ENCODE measurements at regions not wholly inside any gene's neighbourhood (a gene's known extent, or its start where the extent isn't known, plus 50 kb on each side); places are given as distances from the start of the nearest gene placed in this dataset.
A peak's percentile ranks its signal among the peaks of the same experiment; 100 is the strongest.
"Not testable (repeated sequence)": the region's sequence is repeated elsewhere in the genome, so short reads cannot be mapped to it uniquely, and the experiment has no call there.

DNA sequence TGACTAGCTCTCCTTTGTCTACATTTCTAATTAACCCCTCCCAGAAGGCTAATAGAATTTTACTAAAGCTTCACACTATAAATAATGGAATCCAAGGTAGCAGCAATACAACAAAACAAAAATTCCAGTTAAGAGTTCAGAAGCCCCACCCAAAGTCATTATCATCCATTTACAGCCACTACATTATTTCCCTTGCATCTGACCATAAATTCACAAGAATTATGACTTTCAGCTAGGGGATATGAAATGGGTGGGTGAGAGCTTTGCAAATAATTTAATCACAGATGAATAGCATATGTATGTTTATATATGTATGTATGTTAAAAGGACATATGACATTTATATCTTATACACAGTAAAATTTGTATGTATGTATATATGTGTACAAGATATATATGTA lies 65.3 kb upstream of the PTGDR start:
- no peak for DNase-seq

DNA sequence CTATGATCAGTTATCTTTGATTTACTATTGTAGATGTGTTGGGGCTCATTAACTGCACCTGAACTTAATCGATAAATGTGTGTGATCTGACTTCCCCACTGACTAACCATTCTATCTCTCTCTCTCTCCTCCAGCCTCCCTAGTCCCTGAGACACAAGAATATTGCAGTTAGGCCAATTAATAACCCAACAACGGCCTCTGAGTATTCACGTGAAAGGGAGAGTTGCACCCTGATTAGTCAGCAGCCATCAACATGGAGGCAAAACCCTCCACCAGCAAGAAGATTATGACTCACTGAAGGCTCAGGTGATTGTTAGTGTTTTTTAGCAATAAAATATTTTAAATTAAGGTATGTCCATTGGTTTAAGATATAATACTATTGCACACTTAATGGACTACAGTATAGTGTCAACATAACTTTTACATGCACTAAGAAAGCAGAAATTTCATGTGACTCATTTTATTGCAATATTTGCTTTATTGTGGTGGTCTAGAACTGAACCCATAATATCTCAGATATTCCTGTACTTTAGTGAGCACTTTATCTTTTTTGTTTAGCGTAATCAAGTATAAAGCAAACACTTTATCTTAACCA lies 77.1 kb upstream of the PTGDR start:
- no peak for DNase-seq

GRCh38 chr14:52189325-52189724 lies 78.2 kb upstream of the PTGDR start:
- DNase-seq, result no peak

GRCh38 chr14:52188381-52188780 lies 79.1 kb upstream of the PTGDR start:
- no peak for DNase-seq

- DNase-seq, result no peak
Observed at GRCh38 chr14:52185178-52185577, 82.3 kb upstream of the PTGDR start.

DNA sequence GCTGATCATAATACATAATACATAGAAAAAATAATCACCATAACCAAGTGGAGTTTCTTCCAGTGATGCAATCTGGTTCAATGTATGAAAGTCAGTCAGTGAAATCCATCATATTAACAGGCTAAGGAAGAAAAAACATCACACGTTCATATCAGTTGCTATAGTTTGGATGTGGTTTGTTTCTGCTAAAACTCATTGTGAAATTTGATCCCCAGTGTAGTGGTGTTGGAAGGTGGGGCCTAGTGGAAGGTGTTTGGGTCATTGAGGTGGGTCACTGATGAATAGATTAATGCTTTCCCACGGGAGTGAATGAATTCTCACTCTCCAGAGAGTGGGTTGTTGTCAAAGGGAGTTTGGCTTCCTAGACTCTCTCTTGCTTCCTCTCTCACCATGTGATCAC lies 84.6 kb upstream of the PTGDR start:
- no peak for DNase-seq

GRCh38 chr14:52179141-52179790 lies 88.2 kb upstream of the PTGDR start:
- no peak for DNase-seq

DNA sequence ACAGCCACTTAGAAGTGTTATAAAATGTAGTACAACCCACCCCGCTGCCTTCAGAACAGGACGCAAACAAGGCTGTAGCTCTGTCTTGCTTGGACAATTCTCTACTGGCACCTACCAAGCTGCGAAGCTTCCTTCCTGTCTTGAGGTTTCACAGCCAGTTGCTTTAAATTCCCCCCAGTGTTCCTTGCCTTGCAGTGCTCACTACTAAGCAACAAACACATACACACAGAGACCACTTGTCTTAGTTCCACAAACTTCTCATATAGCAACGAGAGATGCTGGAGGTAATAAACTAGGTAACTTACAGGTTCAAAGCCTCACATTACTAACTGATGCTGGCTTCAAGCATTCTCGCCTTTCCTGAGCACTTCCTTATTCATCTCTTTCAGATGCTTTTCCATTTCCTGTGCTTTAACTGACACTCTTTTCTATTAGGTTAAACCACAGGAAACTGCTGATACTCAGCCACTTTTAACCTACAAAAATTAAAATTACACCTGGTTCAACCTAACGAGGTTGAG lies 91.5 kb upstream of the PTGDR start:
- DNase-seq, result no peak

GRCh38 chr14:52171932-52172331 lies 95.6 kb upstream of the PTGDR start:
- DNase-seq, result not testable (repeated sequence)

- no peak for DNase-seq
Observed at GRCh38 chr14:52166822-52167221, 98.0 kb upstream of the NID2 start.

DNA sequence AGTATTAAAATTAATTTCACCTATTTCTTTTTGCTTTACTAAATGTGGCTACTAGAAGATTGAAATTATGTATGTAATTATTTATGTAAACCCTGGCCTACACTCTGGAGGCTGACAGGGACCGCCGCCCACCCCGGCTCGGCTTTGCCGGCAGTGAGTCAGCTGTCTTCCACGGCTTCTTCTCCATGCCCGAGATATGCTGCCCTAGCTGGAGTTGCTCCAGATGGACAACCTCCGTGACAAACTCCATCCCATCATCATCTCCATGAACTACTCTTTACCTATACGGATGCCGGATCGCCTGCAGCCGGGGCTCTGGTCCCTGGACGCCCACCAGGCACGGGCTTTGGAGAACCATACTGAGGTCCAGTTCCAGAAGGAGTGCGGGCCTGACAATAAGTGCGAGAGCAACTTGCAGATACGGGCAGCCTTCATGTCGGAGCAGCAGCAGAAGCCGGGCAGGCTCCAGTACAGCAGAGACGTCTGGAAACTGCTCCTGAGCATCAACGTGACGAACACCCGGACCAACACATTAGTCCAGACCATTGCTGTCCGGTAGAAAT lies 86.9 kb upstream of the NID2 start:
- no peak for DNase-seq

DNA sequence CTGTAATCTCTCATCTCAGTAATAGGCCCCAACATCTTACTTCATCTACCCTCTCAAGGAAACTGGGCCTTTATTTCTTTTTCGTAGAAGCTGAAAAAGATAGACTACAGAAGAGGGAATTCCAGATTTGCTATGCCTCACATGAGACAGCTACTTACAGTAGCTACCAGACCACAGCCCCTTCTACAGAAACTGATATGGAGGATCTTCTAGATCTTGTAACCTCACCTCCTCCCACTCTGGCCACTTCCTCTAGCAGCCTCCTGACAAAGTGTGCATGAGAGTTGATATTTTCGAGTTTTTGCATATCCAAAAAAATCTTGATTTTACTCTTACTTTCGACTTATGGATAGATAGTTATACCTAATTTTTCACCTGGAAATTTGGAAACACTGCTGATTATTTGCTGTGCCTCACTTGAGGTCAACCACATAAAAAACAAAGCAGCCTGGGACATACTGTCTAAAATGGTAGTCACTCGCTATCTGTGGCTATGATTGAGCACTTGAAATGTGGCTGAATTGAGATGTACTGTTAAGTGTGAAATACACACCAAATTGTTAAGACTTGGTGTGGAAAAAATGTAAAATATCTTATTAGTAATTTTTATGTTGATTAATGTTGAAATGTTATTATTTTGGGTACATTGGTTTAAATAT lies 86.3 kb upstream of the NID2 start:
- DNase-seq, result no peak

DNA sequence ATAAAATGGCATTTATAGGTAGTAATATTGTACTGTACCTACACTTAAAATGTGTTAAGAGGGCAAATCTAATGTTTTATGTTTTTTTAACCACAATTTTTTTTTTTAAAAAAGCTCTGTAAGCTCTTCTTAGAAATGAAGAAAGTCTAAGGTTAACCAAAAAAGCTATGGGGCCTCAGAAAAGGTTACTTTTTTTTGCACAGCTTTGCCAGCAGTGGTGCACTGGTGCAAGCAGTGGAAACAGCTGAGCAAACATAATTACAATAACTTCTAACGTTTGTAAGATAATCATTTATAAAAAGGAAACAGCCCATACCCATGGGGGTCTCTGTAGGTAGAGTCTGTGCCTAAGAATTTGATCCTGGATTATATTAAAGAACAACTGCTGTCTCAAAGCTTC lies 85.1 kb upstream of the NID2 start:
- DNase-seq, result no peak

GRCh38 chr14:52150162-52150561 lies 81.3 kb upstream of the NID2 start:
- no peak for DNase-seq

DNA sequence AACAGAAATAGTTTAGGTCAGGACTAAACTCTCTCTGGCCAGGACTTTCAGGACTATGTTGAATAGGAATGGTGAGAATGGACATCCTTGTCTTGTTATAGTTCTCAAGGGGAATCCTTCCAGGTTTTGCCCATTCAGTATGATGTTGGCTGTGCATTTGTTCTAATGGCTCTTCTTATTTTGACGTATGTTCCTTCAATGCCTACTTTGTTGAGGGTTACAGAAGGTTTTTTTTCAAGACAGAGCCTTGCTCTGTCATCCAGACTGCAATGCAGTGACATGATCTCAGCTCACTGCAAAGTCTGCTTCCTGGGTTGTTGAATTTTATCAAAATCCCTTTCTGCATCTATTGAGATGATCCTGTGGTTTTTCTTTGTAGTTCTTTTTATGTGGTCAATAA lies 79.5 kb upstream of the NID2 start:
- no peak for DNase-seq

- no peak for DNase-seq
Observed at GRCh38 chr14:52146504-52146903, 77.6 kb upstream of the NID2 start.

DNA sequence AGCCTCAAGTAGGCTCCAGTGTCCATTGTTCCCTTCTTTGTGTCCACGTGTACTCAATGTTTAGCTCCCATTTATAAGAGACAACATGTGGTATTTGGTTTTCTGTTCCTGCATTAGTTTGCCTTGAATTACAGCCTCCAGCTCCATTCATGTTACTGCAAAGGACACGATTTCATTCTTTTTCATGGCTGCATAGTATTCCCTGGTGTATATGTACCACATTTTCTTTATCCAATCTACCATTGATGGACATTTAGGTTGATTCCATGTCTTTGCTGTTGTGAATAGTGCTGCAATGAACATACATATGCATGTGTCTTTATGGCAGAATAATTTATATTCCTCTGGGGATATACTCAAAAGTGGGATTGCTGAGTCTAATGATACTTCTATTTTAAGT lies 75.2 kb upstream of the NID2 start:
- DNase-seq, result not testable (repeated sequence)

GRCh38 chr14:52142504-52142903 lies 73.6 kb upstream of the NID2 start:
- DNase-seq, result no peak

- peak; percentile 93 for DNase-seq
Observed at GRCh38 chr14:52131640-52132320, 62.9 kb upstream of the NID2 start.

GRCh38 chr14:52129721-52130120 lies 60.9 kb upstream of the NID2 start:
- DNase-seq, result no peak

DNA sequence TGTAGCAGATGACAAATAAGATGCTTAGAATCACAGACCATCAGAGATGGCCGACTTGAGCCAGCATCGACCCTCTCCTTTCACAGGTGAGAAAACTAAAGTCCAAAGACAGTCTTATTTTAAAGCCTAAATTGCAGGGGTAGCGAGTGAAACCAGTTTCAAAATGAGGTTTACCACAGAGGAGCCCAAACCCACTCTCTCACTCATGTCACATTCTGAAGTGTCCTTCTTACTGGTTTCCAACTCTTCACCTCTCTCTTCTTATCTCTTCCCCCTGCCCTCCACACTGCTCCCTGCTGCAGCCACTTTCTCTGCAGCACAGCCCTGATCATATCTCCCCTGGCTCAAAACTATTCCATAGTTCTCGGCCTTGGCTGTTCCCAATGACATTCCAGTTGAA lies 57.0 kb upstream of the NID2 start:
- DNase-seq, result no peak

All from renal pelvis (tissue), 1 donor.